AG09309 (cell line): ENCODE measurements at regions not wholly inside any gene's neighbourhood (a gene's known extent, or its start where the extent isn't known, plus 50 kb on each side); places are given as distances from the start of the nearest gene placed in this dataset.

ENCODE experiments used
- DNase-seq: peaks from one replicate; pipeline ENCODE4 v3.0.0-alpha.2; 2010; ENCODE audit warnings: low read depth
- H3K4me3 ChIP-seq: 2 replicates; pipeline ENCODE4 v1.5.1; 2011; ENCODE audit warnings: mild to moderate bottlenecking, low read depth, low read length, moderate library complexity; ENCODE audit not compliant: control insufficient read depth
- TF ChIP-seq, protein P1 (sequence below): IDR thresholded peaks from 2 replicates; pipeline ENCODE4 v1.5.1; 2011; ENCODE audit warnings: mild to moderate bottlenecking, low read depth, low read length, inconsistent platforms; ENCODE audit not compliant: insufficient read depth, control insufficient read depth; ENCODE audit errors: missing control alignments

DNA sequence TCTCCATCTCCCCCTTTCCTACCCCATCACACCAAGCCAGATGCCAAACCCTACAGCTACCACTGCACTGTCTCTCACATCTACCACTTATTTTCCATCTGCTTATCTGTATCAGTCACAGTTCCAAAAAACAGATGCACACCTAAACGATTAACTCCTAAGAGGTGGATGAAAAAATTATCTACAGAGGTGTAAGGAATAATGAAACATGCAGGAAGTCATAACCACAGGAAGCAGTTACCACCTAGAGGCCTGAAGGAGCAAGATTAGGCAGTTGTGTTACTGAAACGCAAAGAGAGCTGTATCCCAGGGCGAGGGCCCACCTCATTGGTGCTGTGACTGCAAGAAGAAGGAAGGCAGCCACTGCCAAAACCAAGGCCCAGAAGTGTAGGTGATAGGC lies 87.8 kb upstream of the FAM241A start:
- TF ChIP-seq, protein P1, sequence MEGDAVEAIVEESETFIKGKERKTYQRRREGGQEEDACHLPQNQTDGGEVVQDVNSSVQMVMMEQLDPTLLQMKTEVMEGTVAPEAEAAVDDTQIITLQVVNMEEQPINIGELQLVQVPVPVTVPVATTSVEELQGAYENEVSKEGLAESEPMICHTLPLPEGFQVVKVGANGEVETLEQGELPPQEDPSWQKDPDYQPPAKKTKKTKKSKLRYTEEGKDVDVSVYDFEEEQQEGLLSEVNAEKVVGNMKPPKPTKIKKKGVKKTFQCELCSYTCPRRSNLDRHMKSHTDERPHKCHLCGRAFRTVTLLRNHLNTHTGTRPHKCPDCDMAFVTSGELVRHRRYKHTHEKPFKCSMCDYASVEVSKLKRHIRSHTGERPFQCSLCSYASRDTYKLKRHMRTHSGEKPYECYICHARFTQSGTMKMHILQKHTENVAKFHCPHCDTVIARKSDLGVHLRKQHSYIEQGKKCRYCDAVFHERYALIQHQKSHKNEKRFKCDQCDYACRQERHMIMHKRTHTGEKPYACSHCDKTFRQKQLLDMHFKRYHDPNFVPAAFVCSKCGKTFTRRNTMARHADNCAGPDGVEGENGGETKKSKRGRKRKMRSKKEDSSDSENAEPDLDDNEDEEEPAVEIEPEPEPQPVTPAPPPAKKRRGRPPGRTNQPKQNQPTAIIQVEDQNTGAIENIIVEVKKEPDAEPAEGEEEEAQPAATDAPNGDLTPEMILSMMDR: no peak
- DNase-seq: no peak
- H3K4me3 ChIP-seq: no peak overlapping the region

DNA sequence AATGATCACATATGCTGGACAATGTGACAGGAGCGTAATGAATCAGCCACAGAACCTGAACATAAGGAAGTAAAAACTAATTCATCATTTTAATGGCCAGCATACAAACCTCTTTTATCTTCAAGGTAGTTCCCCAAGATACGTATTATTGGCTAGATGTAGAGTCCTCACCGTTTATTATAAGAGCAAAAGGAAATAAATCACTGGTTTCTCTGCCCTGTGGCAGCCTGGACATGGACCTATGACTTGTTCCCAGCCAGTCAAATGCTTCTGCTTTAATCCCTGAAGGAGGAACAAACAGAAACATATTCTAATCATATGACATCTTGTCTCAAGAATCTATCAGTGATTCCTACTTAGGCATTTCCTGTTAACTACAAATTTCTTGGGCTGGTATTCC lies 86.8 kb upstream of the FAM241A start:
- TF ChIP-seq, protein P1: no peak
- no peak overlapping the region for H3K4me3 ChIP-seq
- no peak for DNase-seq

DNA sequence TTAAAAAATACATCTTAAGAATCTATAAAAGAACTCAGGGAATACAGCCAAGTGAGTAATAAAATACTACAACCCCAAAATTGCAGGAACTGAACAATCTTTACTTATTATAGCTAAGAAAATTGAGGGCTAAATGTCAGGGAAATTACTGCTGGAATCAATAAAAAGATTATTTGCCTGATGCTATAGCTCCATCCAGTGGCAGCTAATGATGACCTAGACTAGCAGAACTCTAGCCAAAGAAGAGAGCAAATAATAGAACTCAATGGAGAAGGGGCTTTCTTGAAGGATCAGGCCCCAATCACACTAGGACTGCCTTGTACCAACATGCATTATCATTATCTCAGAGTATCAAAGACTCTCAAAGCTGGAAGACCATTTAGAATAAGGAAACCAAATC lies 85.0 kb upstream of the FAM241A start:
- TF ChIP-seq, protein P1: peak; percentile 49
- no peak for DNase-seq

DNA sequence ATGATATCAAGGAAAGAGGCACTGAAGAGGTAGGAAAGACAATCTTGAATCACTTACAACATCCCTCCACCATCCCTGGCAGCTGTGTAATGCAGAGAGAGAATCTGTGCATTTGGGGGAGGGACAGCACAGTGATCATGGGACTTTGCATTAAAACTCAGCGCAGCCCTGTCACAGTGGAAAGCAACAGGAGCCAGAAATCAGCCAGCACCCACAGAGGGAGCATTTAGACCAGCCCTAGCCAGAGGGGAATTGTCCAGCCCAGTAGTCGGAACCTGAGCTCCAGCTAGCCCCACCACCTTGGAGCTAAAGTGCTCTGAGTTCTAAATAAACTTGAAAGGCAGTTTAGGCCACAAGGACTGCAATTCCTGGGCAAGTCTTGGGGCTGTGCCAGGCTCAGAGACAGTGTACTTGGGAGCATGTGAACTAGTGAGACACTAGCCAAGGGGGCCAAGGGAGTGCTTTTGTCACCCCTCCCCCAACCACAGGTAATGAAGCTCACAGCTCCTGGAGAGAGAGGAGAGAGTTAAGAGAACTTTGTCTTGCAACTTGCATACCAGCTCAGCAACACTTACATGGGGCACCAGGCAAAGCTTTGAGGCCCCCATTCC lies 83.9 kb upstream of the FAM241A start:
- DNase-seq: no peak
- TF ChIP-seq, protein P1: no peak
- no peak overlapping the region for H3K4me3 ChIP-seq

More for the DNA sequence above, 85.0 kb upstream of the FAM241A start:
- no peak overlapping the region for H3K4me3 ChIP-seq

DNA sequence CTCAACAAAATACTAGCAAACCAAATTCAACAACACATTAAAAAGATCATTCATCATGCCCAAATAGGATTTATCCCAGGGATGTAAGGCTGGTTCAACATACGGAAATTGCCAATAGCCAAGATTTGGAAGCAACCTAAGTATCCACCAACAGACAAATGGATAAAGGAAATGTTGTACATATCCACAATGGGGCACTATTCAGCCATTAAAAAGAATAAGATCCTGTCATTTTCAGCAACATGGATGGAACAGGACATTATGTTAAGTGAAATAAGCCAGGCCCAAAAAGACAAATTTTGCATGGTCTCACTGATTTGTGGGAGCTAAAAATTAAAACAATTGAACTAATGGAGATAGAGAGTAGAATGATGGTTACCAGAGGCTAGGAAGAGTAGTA lies 82.0 kb upstream of the FAM241A start:
- no peak for DNase-seq
- H3K4me3 ChIP-seq: no peak overlapping the region
- TF ChIP-seq, protein P1: no peak

DNA sequence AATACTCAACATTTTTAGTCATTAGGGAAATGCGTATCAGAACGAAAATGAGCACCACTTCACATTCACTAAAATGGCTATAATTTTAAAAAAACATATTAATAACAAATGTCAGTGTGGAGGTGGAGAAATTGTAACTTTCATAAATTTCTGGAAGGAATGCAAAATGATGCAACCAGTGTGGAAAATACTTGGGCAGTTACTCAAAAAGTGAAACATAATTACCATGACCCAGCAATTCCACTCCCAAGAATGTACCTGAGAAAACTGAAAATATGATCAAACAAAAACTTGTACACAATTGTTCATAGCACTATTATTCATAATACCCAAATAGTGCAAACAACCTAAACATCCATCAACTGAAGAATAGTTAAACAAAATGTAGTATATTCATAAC lies 76.1 kb upstream of the FAM241A start:
- H3K4me3 ChIP-seq: no peak overlapping the region
- DNase-seq: no peak
- TF ChIP-seq, protein P1: no peak

DNA sequence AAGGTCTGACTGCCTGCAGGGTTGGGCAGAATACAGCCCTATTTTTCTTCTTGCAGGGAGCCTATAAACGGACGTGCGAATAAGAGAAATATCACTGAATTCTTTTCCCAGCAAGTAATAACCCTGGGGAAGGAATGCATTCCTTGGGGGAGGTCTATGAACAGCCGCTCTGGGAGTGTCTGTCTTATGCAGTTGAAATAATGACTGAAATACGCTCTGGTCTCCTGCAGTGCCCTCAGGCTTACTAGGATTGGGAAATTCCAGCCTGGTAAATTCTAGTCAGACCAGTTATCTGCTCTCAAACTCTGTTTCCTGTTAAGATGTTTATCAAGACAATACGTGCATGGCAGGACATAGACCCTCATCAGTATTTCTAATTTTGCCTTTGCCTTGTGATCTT lies 72.1 kb upstream of the FAM241A start:
- no peak overlapping the region for H3K4me3 ChIP-seq
- TF ChIP-seq, protein P1: no peak
- no peak for DNase-seq
